Upper lobe of right lung (tissue), 1 donor: ENCODE measurements at regions not wholly inside any gene's neighbourhood (a gene's known extent, or its start where the extent isn't known, plus 50 kb on each side); places are given as distances from the start of the nearest gene placed in this dataset.
"Not testable (repeated sequence)": the region's sequence is repeated elsewhere in the genome, so short reads cannot be mapped to it uniquely, and the experiment has no call there.

Experiments used
- ATAC-seq: fragments of 200-7000 bp; cut with Tn5 transposase; one replicate; pipeline ENCODE4 v1.9.1; 2020; ENCODE audit warnings: mild to moderate bottlenecking, moderate library complexity
- DNase-seq: peaks from one replicate; pipeline ENCODE4 v3.0.0-alpha.2; 2020
- H3K27ac ChIP-seq: fragments of 200-600 bp; one replicate; pipeline ENCODE4 v1.8.0; 2022
- H3K27me3 ChIP-seq: fragments of 200-600 bp; one replicate; pipeline ENCODE4 v1.8.0; 2022; ENCODE audit warnings: mild to moderate bottlenecking
- H3K36me3 ChIP-seq: fragments of 200-600 bp; one replicate; pipeline ENCODE4 v1.8.0; 2022
- H3K4me1 ChIP-seq: fragments of 200-600 bp; one replicate; pipeline ENCODE4 v1.8.0; 2022
- H3K4me3 ChIP-seq: fragments of 200-600 bp; one replicate; pipeline ENCODE4 v1.8.0; 2022; ENCODE audit warnings: mild to moderate bottlenecking
- H3K9me3 ChIP-seq: fragments of 200-600 bp; one replicate; pipeline ENCODE4 v1.8.0; 2022
- intact Hi-C: fragments of 100-400 bp; cut with DNase I; formaldehyde crosslinking; loops from one replicate; pipeline ENCODE4 v1.11.0; 2022
- TF ChIP-seq, protein P1 (sequence below): fragments of 200-600 bp; IDR thresholded peaks from one replicate; pipeline ENCODE4 v1.8.0; 2022; ENCODE audit warnings: antibody characterized with exemption
- donor health status: DM: no; HTN: yes; CAD: no; lungs with severe emphysema.

DNA sequence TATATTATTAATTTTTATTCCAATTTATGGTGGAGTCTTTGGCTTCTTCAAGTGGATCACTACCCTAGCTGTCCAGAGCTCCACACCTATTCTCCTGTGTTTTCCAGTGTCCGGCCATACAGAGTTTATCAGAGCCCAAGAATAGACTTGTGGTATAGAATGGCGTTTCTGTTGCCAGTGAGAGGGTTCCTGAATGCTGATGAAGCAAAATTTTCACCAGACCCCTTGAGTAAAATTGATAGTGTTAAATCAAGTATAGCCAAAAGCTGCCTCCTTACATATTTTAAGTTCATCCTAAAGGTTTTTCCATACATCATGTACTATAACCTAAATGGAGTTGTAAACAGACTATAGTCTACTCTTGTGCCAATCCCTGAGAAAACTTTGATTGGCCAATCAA lies 171.5 kb upstream of the CHL1 start:
- intact Hi-C loops: no loop called here
- ATAC-seq (no peak), DNase-seq (no peak)
- Histone ChIP-seq H3K4me1 (no peaks in the 10 kb centered on the region), H3K9me3 (no peaks in the 10 kb centered on the region), H3K36me3 (no peaks in the 10 kb centered on the region), H3K27ac (no peak overlapping the region), H3K27me3 (no peaks in the 10 kb centered on the region), H3K4me3 (no peak overlapping the region)
- TF ChIP-seq, protein P1, sequence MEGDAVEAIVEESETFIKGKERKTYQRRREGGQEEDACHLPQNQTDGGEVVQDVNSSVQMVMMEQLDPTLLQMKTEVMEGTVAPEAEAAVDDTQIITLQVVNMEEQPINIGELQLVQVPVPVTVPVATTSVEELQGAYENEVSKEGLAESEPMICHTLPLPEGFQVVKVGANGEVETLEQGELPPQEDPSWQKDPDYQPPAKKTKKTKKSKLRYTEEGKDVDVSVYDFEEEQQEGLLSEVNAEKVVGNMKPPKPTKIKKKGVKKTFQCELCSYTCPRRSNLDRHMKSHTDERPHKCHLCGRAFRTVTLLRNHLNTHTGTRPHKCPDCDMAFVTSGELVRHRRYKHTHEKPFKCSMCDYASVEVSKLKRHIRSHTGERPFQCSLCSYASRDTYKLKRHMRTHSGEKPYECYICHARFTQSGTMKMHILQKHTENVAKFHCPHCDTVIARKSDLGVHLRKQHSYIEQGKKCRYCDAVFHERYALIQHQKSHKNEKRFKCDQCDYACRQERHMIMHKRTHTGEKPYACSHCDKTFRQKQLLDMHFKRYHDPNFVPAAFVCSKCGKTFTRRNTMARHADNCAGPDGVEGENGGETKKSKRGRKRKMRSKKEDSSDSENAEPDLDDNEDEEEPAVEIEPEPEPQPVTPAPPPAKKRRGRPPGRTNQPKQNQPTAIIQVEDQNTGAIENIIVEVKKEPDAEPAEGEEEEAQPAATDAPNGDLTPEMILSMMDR: no peak

DNA sequence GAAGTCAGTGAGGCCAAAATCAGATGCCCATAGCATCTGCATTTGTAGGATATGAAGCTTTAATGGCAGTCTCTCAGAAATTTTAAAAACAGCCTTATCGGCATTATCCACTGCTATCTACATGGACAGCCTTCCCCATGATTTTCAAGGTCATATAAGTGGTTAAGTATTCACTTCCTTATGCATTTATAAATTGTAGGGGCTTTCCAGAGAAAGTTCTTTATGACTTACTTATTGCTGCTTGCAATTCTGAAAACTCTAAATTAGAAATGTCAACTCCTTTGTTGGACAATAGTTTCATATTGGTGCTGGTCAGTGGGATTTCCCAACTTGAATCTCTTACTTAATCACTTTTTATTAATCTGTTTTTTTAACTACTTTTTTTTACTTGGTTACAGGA lies 160.6 kb upstream of the CHL1 start:
- H3K9me3 ChIP-seq, H3K27me3 ChIP-seq, H3K27ac ChIP-seq, H3K36me3 ChIP-seq, ATAC-seq, H3K4me3 ChIP-seq, intact Hi-C loops, H3K4me1 ChIP-seq, DNase-seq: not testable (repeated sequence)

DNA sequence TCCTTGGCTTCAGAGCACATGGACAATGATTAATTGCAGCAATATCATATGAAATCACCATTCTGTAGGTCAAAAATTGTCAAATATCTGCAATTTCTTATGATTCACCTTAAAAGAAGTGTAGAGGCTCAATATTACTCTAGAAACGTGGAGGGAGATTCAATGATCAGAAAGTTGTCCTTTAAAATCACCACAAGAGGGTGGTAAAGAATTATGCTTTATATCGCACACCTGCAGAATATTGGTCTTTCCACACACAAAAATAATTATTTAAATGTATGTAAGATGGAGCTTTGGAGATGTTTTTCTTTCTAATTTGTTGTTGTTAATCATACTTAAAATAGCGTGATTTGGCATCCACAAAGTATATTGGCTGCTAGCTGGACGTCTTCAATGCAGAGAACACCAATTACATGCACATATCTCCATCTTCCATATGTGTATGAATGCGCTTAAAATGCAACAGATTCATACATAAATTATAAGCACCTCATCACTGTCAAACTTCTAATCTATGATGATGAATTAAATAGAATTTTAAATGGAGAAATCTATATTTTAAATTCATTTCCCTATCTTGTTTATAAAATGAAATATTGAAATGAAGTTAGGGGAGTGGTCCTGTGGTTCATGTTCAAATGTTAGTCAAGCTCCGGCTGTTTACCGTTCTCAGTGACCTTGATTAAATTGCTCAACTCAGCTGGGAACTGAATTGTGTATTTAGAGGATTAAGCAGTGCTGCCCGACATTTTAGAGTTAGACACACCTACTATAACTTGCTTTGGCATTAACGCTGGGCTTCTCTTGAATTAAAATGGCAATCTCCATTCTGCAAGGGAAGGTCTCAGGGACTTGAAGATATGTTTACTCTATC lies 153.5 kb upstream of the CHL1 start:
- TF ChIP-seq, protein P1: peak; percentile 45
- H3K9me3 ChIP-seq, DNase-seq, H3K36me3 ChIP-seq, H3K27me3 ChIP-seq, H3K4me3 ChIP-seq, H3K4me1 ChIP-seq, H3K27ac ChIP-seq, intact Hi-C loops, ATAC-seq: not testable (repeated sequence)

DNA sequence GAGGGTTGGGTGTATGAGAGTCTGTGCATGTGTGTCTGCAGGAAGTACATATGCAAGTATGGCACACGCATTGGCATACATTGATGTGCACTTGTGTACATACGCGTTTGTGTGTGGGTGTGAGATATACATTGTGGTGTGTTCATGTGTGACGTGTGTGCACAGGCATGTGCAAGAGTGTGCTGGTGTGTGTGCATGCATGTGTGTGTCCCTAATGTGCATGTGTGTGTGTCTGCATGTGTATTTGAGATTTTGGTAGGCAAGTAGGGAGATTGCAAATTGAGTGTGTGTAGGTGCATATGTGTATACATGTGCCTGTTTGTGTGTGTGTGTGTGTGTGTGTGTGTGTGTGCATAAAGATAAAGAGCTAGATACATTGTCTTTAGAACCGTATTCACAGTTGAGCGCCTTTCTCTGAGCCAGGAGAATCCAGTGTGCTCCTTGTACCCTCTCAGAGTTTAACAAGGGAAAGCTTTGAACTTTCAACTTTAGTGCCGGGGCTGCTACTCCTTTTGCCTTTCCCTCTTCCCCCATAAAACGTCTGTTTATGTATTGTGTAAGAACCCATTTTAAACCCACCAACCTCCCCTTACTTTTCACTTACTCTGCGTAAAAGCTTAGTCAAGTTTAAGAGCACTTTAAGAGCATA lies 152.4 kb upstream of the CHL1 start:
- TF ChIP-seq, protein P1: no peak
- Histone ChIP-seq H3K36me3 (no peaks in the 10 kb centered on the region), H3K4me1 (no peaks in the 10 kb centered on the region), H3K27ac (no peak overlapping the region), H3K4me3 (no peak overlapping the region), H3K9me3 (no peaks in the 10 kb centered on the region), H3K27me3 (no peaks in the 10 kb centered on the region)
- DNase-seq (no peak), ATAC-seq (no peak)
- intact Hi-C loops: no loop called here

DNA sequence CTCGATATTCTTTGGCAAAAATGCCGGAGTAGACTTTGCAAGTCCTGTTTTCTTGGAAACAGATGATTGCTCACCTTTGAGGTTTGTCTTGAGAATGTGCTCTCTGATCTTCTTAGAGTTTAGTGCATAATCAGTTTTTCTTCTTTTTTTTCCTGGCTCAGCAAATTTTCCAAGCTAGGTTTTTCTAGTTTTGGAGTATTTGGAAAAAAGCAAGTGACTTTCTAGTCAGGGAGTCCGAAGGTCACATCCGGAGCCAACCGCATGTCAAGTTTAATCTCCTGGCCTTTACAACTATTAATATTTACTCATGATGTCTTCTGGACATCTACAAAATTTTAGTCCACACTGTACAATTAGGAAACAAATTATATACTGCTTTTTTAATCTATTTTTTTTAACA lies 151.6 kb upstream of the CHL1 start:
- H3K9me3 ChIP-seq, H3K36me3 ChIP-seq, H3K27me3 ChIP-seq, DNase-seq, intact Hi-C loops, ATAC-seq, H3K4me1 ChIP-seq, H3K4me3 ChIP-seq, H3K27ac ChIP-seq: not testable (repeated sequence)

DNA sequence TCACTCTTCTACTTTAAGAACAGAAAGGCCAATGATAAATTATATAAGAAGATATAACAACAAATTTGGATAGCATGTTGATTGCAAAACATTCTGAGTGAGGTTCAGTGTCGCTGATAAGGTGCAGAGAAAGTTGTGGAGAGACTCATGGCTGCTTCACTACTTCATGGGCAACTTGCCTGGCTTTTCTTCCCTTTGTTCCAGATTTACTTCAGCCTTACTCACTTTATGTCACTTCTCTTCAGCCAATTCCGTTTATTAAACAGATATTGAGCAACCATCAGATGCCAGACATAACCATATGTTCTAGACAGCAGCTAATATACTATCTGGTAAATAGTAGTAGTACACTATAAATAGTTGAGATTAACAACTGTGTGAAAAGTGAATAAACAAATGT lies 150.0 kb upstream of the CHL1 start:
- intact Hi-C loops: no loop called here
- TF ChIP-seq, protein P1: no peak

DNA sequence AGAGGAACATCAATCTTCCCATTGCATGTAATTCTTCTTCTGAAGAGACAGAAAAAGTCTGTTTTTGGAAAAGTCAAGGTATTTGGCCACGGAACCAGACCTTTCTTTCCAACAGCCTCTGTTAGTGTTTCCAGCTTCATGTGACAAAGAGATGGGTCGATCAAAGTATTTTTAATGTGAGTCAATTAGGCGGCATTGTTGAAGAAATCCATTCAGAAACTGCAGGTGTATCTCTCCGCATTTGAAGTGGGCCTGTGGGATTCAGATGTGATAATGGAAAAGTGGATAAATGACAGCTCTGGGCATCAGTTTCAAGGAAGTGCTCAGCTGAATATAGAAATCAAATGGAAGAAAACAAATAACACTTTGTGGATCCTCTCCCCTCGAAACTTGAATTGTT lies 143.1 kb upstream of the CHL1 start:
- not testable (repeated sequence) for H3K27me3 ChIP-seq, ATAC-seq

More for the DNA sequence above, 150.0 kb upstream of the CHL1 start:
- no peaks in the 10 kb centered on the region for H3K9me3 ChIP-seq
- ATAC-seq: no peak
- no peaks in the 10 kb centered on the region for H3K27me3 ChIP-seq
- H3K4me1 ChIP-seq: no peaks in the 10 kb centered on the region
- DNase-seq: no peak
- H3K36me3 ChIP-seq: no peaks in the 10 kb centered on the region
- H3K27ac ChIP-seq: no peak overlapping the region
- H3K4me3 ChIP-seq: no peak overlapping the region

More for the DNA sequence above, 143.1 kb upstream of the CHL1 start:
- DNase-seq, intact Hi-C loops, H3K4me3 ChIP-seq, H3K9me3 ChIP-seq, H3K4me1 ChIP-seq, H3K27ac ChIP-seq, H3K36me3 ChIP-seq: not testable (repeated sequence)
